ENCODE measurements at regions not wholly inside any gene's neighbourhood (a gene's known extent, or its start where the extent isn't known, plus 50 kb on each side); places are given as distances from the start of the nearest gene placed in this dataset.

GRCh38 chr1:244209955-244210354 lies 158.9 kb downstream of the ZBTB18 start:
- TF ChIP-seq POLR2AphosphoS5 (IDR thresholded peaks at IDR 0.05; ENCODE audit: insufficient read depth in 1 of 2, low read depth in 1 of 2): no peak
- no peak for TF ChIP-seq CTCF (IDR thresholded peaks at IDR 0.05)

Measured in vagina (tissue), 2 donors.